HepG2 (cell line): ENCODE measurements at regions not wholly inside any gene's neighbourhood (a gene's known extent, or its start where the extent isn't known, plus 50 kb on each side); places are given as distances from the start of the nearest gene placed in this dataset.

ENCODE experiments used
- ATAC-seq: fragments of 200-7000 bp; cut with Tn5 transposase; 3 replicates; pipeline ENCODE4 v1.9.1; 2020; ENCODE audit warnings: mild to moderate bottlenecking, moderate library complexity
- BruUV-seq: library from RNA; stranded (reverse); fragments of 400-500 nt; replicated peaks from 2 replicates; lab custom pipeline; 2021; lab: Mats Ljungman, UMichigan
- CTCF ChIA-PET: fragments of 300-600 bp; formaldehyde crosslinking; extraction: SDS; loops from one replicate; lab custom pipeline; 2021; ENCODE audit warnings: low total read pairs, inconsistent platforms, low intra/inter-chr PET ratio; lab: Yijun Ruan, JAX
- POLR2A ChIA-PET: fragments of 350-600 bp; sonication (Branson Sonifier 250); formaldehyde crosslinking; loops from one replicate; lab custom pipeline; 2020; ENCODE audit warnings: antibody characterized with exemption, inconsistent platforms; lab: Yijun Ruan, JAX
- DNase-seq: peaks from one replicate; pipeline ENCODE4 v3.0.0-alpha.2; 2015; ENCODE audit warnings: low spot score
- FAIRE-seq: peaks from 3 replicates; lab custom pipeline; 2011; peaks lifted over from hg19 to GRCh38; lab: Jason Lieb, UNC
- H2AFZ ChIP-seq: one replicate; pipeline ENCODE4 v1.6.1; 2011; ENCODE audit warnings: low read length, inconsistent platforms
- H3K27ac ChIP-seq: fragments of 300-600 bp; 3 replicates; pipeline ENCODE4 v1.8.0; 2011; ENCODE audit warnings: mixed run types, mild to moderate bottlenecking, mixed read lengths, low read length, inconsistent platforms; ENCODE audit not compliant: insufficient read depth; ENCODE audit errors: extremely low read length
- H3K27me3 ChIP-seq, 2 experiments: fragments of 200-600 bp in 1 of 2; 2 replicates in 1 of 2; 3 replicates in 1 of 2; pipeline versions ENCODE4 v1.6.0 to v1.8.0; 2011; ENCODE audit warnings: low read length in 2 of 2, mild to moderate bottlenecking in 2 of 2, moderate library complexity in 2 of 2, inconsistent platforms in 1 of 2; ENCODE audit not compliant: insufficient read depth in 2 of 2, control insufficient read depth in 1 of 2
- H3K36me3 ChIP-seq, 2 experiments: fragments of 200-600 bp in 1 of 2; replicated peaks in 1 of 2; 2 replicates in 1 of 2; 3 replicates in 1 of 2; pipeline versions ENCODE4 v1.5.1 to v1.8.0; 2011; ENCODE audit warnings: low read length in 2 of 2, inconsistent platforms in 1 of 2; ENCODE audit not compliant: insufficient read depth in 2 of 2, control insufficient read depth in 1 of 2
- H3K4me1 ChIP-seq: 2 replicates; pipeline ENCODE4 v1.5.1; 2012; ENCODE audit warnings: low read length, inconsistent platforms; ENCODE audit not compliant: insufficient read depth
- H3K4me2 ChIP-seq: 2 replicates; pipeline ENCODE4 v1.6.0; 2011; ENCODE audit warnings: low read depth, low read length, inconsistent platforms
- H3K4me3 ChIP-seq, 3 experiments: fragments of 200-600 bp in 1 of 3; sonication (generic), shearing (Covaris generic) in 1 of 3; replicated peaks in 1 of 3; 2 replicates each; pipeline ENCODE4 v1.5.1; 2011 to 2016; ENCODE audit warnings: low read length in 3 of 3, inconsistent platforms in 2 of 3, low read depth in 2 of 3, mild to moderate bottlenecking in 2 of 3, control low read depth in 1 of 3, mixed read lengths in 1 of 3; ENCODE audit not compliant: insufficient read depth in 1 of 3
- H3K79me2 ChIP-seq: one replicate; pipeline ENCODE4 v1.6.1; 2011; ENCODE audit warnings: low read length, inconsistent platforms; ENCODE audit not compliant: insufficient read depth
- H3K9ac ChIP-seq: 2 replicates; pipeline ENCODE4 v1.6.0; 2011; ENCODE audit warnings: mild to moderate bottlenecking, low read depth, low read length, inconsistent platforms; ENCODE audit not compliant: insufficient read depth
- H3K9me3 ChIP-seq: 2 replicates; pipeline ENCODE4 v1.5.1; 2012; ENCODE audit warnings: mild to moderate bottlenecking, low read length
- H4K20me1 ChIP-seq: 2 replicates; pipeline ENCODE4 v1.6.0; 2011; ENCODE audit warnings: inconsistent platforms, mild to moderate bottlenecking, low read length, moderate library complexity; ENCODE audit not compliant: insufficient read depth
- ERF ChIP-seq: IDR thresholded peaks from 2 replicates; pipeline ENCODE4 v1.6.1; 2018; ENCODE audit warnings: missing biosample characterization, missing genetic modification reagents
- GATAD2A ChIP-seq: IDR thresholded peaks from 2 replicates; pipeline ENCODE4 v1.6.1; 2016
- HOXA7 ChIP-seq: sonication (generic); formaldehyde crosslinking; IDR thresholded peaks from 2 replicates; pipeline ENCODE4 v1.8.1; 2022; ENCODE audit warnings: mild to moderate bottlenecking, missing genetic modification reagents, moderate library complexity
- HOXD1 ChIP-seq: sonication (generic); formaldehyde crosslinking; IDR thresholded peaks from 2 replicates; pipeline ENCODE4 v1.5.0; 2020; ENCODE audit warnings: missing genetic modification reagents
- KDM5A ChIP-seq: fragments of 200-600 bp; sonication (generic); IDR thresholded peaks from 2 replicates; pipeline ENCODE4 v1.7.0; 2018; ENCODE audit warnings: antibody characterized with exemption, mild to moderate bottlenecking, low read length, borderline replicate concordance
- MIER2 ChIP-seq: IDR thresholded peaks from 2 replicates; pipeline ENCODE4 v1.6.1; 2016; ENCODE audit warnings: missing biosample characterization, missing genetic modification reagents
- SOX13 ChIP-seq, 3 experiments: fragments of 450-650 bp in 1 of 3; sonication (generic) in 1 of 3; formaldehyde crosslinking in 1 of 3; IDR thresholded peaks in 2 of 3; conservative IDR thresholded peaks in 1 of 3; 2 replicates each; pipeline versions ENCODE4 v1.5.0 to v1.6.1; 2016 to 2020; ENCODE audit warnings: antibody characterized with exemption in 1 of 3, mild to moderate bottlenecking in 1 of 3, missing compliant biosample characterization in 1 of 3, missing genetic modification reagents in 1 of 3, moderate library complexity in 1 of 3
- YY1 ChIP-seq: IDR thresholded peaks from 2 replicates; pipeline ENCODE4 v1.6.1; 2011; ENCODE audit warnings: low read length, low read depth, moderate library complexity, mild to moderate bottlenecking; ENCODE audit not compliant: insufficient read depth, insufficient replicate concordance
- ZNF503 ChIP-seq: sonication (generic); formaldehyde crosslinking; IDR thresholded peaks from 2 replicates; pipeline ENCODE4 v1.4.0; 2020; ENCODE audit warnings: missing genetic modification reagents
- ZNF552 ChIP-seq: sonication (generic); formaldehyde crosslinking; IDR thresholded peaks from 2 replicates; pipeline ENCODE4 v1.9.0; 2022; ENCODE audit warnings: missing genetic modification reagents, mild to moderate bottlenecking, borderline replicate concordance
- WGBS: methylation state at CpG from one replicate; pipeline ENCODE4 v1.1.6; 2017; ENCODE audit warnings: low lambda C conversion rate; 5-methylcytosine and 5-hydroxymethylcytosine counted together
- in situ Hi-C: cut with HindIII; loops from 2 replicates; pipeline ENCODE4 v1.10.0; 2017; ENCODE audit warnings: low pct_unique_long_range_greater_than_20kb; ENCODE audit not compliant: extremely low pct_ligation_motif_present
- intact Hi-C: fragments of 100-400 bp; cut with micrococcal nuclease; formaldehyde crosslinking; loops from one replicate; pipeline ENCODE4 v1.10.0; 2022; ENCODE audit not compliant: unreplicated experiment
- TF ChIP-seq, protein P1 (sequence below): sonication (generic); formaldehyde crosslinking; IDR thresholded peaks from 2 replicates; pipeline ENCODE4 v1.8.0; 2022; ENCODE audit warnings: mild to moderate bottlenecking, missing genetic modification reagents, moderate library complexity

GRCh38 chr2:41377837-41378236, 670.0 kb upstream of the PKDCC start:
- Histone ChIP-seq H3K9ac (no peak overlapping the region), H2AFZ (no peak overlapping the region), H3K4me3 (no peak overlapping the region), H4K20me1 (no peaks in the 10 kb centered on the region), H3K79me2 (no peaks in the 10 kb centered on the region), H3K4me1 (0 out of 2 replicates have a peak, but pooled peaks cover 5% of the 10 kb centered on the region), H3K27ac (no peak overlapping the region), H3K4me2 (no peak overlapping the region), H3K27me3 (peaks cover 0 to 8% of the 10 kb centered on the region in 2 experiments; a peak in 3 of 5 replicates), H3K36me3 (no peaks in the 10 kb centered on the region), H3K9me3 (no peaks in the 10 kb centered on the region)
- no peak for TF ChIP-seq ZNF552
- no peak for TF ChIP-seq SOX13 (IDR thresholded peaks at IDR 0.05)
- TF ChIP-seq SOX13 (CRISPR knock-in tag; conservative IDR thresholded peaks at IDR 0.05 in 1 of 2, IDR thresholded peaks at IDR 0.05 in 1 of 2) = peak in 1 of 2 experiments; percentile 31; a peak in 1 of 4 replicates
- DNase-seq = peak; percentile 3
- ATAC-seq = no peak
- in situ Hi-C loops (no loop called here), intact Hi-C loops (no loop called here)
- no peak for FAIRE-seq
- BruUV-seq = no TSS peak
- ChIA-PET CTCF (no interaction called here), POLR2A (no interaction called here)
- WGBS = 5% methylated on average over 4 of the region's 4 CpGs

DNA sequence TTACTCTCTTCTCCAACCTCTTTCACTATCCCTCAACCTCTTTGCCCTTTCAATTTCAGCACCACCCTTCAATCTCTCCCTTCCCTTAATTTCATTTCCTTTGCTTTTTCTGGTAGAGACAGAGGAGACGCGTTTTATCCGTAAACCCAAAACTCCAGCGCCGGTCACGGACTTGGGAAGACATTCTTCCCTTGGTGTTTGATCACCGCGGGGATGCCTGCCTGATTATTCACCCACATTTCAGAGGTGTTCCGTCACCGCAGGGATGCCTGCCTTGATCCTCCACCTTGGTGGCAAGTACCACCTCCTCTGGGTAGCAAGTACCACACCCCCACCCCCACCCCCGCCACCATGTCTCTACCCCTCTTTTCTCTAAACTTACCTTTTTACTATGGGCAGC, 669.4 kb upstream of the PKDCC start:
- no TSS peak for BruUV-seq
- H4K20me1 ChIP-seq = no peaks in the 10 kb centered on the region
- TF ChIP-seq ZNF503 (CRISPR knock-in tag) (no peak), ERF (CRISPR knock-in tag) (no peak), KDM5A (no peak), YY1 (no peak), HOXA7 (CRISPR knock-in tag) (no peak), GATAD2A (CRISPR knock-in tag) (no peak), MIER2 (CRISPR knock-in tag) (no peak), HOXD1 (CRISPR knock-in tag) (no peak)
- TF ChIP-seq, protein P1, sequence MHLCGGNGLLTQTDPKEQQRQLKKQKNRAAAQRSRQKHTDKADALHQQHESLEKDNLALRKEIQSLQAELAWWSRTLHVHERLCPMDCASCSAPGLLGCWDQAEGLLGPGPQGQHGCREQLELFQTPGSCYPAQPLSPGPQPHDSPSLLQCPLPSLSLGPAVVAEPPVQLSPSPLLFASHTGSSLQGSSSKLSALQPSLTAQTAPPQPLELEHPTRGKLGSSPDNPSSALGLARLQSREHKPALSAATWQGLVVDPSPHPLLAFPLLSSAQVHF (CRISPR knock-in tag) = no peak
- no peak overlapping the region for H3K4me3 ChIP-seq
- FAIRE-seq (no peak), ATAC-seq (no peak), DNase-seq (no peak)
- H3K9ac ChIP-seq = no peak overlapping the region
- H3K79me2 ChIP-seq = no peaks in the 10 kb centered on the region
- 73% methylated on average over 11 of the region's 11 CpGs for WGBS
- no peaks in the 10 kb centered on the region for H3K9me3 ChIP-seq
- no peak overlapping the region for H2AFZ ChIP-seq
- in situ Hi-C loops (no loop called here), intact Hi-C loops (no loop called here)
- ChIA-PET POLR2A (no interaction called here), CTCF (no interaction called here)
- H3K4me1 ChIP-seq = 0 out of 2 replicates have a peak, but pooled peaks cover 5% of the 10 kb centered on the region
- no peak overlapping the region for H3K27ac ChIP-seq
- H3K27me3 ChIP-seq = peaks cover 0 to 8% of the 10 kb centered on the region in 2 experiments; a peak in 3 of 5 replicates
- H3K36me3 ChIP-seq = no peaks in the 10 kb centered on the region
- no peak overlapping the region for H3K4me2 ChIP-seq
